ENCODE measurements at regions not wholly inside any gene's neighbourhood (a gene's known extent, or its start where the extent isn't known, plus 50 kb on each side); places are given as distances from the start of the nearest gene placed in this dataset.

- H3K9me3 Mint-ChIP-seq (ENCODE audit: unreplicated experiment) = no peaks in the 10 kb centered on the region
- TF ChIP-seq CTCF (IDR thresholded peaks at IDR 0.05; ENCODE audit: unreplicated experiment) = no peak
Measured at GRCh38 chr19:33910922-33911321, 114.3 kb downstream of the KCTD15 start.

GRCh38 chr19:33914599-33914998 lies 117.9 kb downstream of the KCTD15 start:
- no peak for DNase-seq (ENCODE audit: low spot score)
- no peak for TF ChIP-seq CTCF (IDR thresholded peaks at IDR 0.05; ENCODE audit: unreplicated experiment)
- Mint-ChIP-seq H3K9me3 (ENCODE audit: unreplicated experiment) (no peaks in the 10 kb centered on the region), H3K4me1 (ENCODE audit: unreplicated experiment) (peaks cover 5% of the 10 kb centered on the region), H3K4me3 (ENCODE audit: unreplicated experiment) (no peak overlapping the region), H3K36me3 (ENCODE audit: low read depth, unreplicated experiment) (peaks cover 24% of the 10 kb centered on the region), H3K27ac (ENCODE audit: unreplicated experiment) (no peak overlapping the region), H3K27me3 (ENCODE audit: unreplicated experiment) (peaks cover 4% of the 10 kb centered on the region)

More at GRCh38 chr19:33910922-33911321, 114.3 kb downstream of the KCTD15 start:
- Mint-ChIP-seq H3K4me3 (ENCODE audit: unreplicated experiment) (peak overlapping the region; percentile 63), H3K27ac (ENCODE audit: unreplicated experiment) (no peak overlapping the region), H3K4me1 (ENCODE audit: unreplicated experiment) (peaks cover 19% of the 10 kb centered on the region), H3K36me3 (ENCODE audit: low read depth, unreplicated experiment) (peaks cover 36% of the 10 kb centered on the region), H3K27me3 (ENCODE audit: unreplicated experiment) (peaks cover 11% of the 10 kb centered on the region)
- no peak for DNase-seq (ENCODE audit: low spot score)

- no peak for DNase-seq (ENCODE audit: low spot score)
- no peaks in the 10 kb centered on the region for H3K9me3 Mint-ChIP-seq (ENCODE audit: unreplicated experiment)
- H3K4me1 Mint-ChIP-seq (ENCODE audit: unreplicated experiment) = peaks cover 3% of the 10 kb centered on the region
- peaks cover 4% of the 10 kb centered on the region for H3K27me3 Mint-ChIP-seq (ENCODE audit: unreplicated experiment)
- H3K27ac Mint-ChIP-seq (ENCODE audit: unreplicated experiment) = no peak overlapping the region
- no peak overlapping the region for H3K4me3 Mint-ChIP-seq (ENCODE audit: unreplicated experiment)
- H3K36me3 Mint-ChIP-seq (ENCODE audit: low read depth, unreplicated experiment) = peaks cover 12% of the 10 kb centered on the region
- TF ChIP-seq CTCF (IDR thresholded peaks at IDR 0.05; ENCODE audit: unreplicated experiment) = no peak
Measured at GRCh38 chr19:33916792-33917191, 120.1 kb downstream of the KCTD15 start.

GRCh38 chr19:33919291-33919690 lies 122.6 kb downstream of the KCTD15 start:
- no peaks in the 10 kb centered on the region for H3K9me3 Mint-ChIP-seq (ENCODE audit: unreplicated experiment)
- H3K27me3 Mint-ChIP-seq (ENCODE audit: unreplicated experiment) = peaks cover 1% of the 10 kb centered on the region
- no peak overlapping the region for H3K4me3 Mint-ChIP-seq (ENCODE audit: unreplicated experiment)
- H3K4me1 Mint-ChIP-seq (ENCODE audit: unreplicated experiment) = peaks cover under 1% of the 10 kb centered on the region
- no peak for DNase-seq (ENCODE audit: low spot score)
- TF ChIP-seq CTCF (IDR thresholded peaks at IDR 0.05; ENCODE audit: unreplicated experiment) = no peak
- no peak overlapping the region for H3K27ac Mint-ChIP-seq (ENCODE audit: unreplicated experiment)
- peaks cover 5% of the 10 kb centered on the region for H3K36me3 Mint-ChIP-seq (ENCODE audit: low read depth, unreplicated experiment)

- Mint-ChIP-seq H3K4me3 (ENCODE audit: unreplicated experiment) (no peak overlapping the region), H3K36me3 (ENCODE audit: low read depth, unreplicated experiment) (peaks cover 5% of the 10 kb centered on the region), H3K27me3 (ENCODE audit: unreplicated experiment) (no peaks in the 10 kb centered on the region), H3K4me1 (ENCODE audit: unreplicated experiment) (no peaks in the 10 kb centered on the region), H3K27ac (ENCODE audit: unreplicated experiment) (no peak overlapping the region), H3K9me3 (ENCODE audit: unreplicated experiment) (no peaks in the 10 kb centered on the region)
- no peak for TF ChIP-seq CTCF (IDR thresholded peaks at IDR 0.05; ENCODE audit: unreplicated experiment)
- DNase-seq (ENCODE audit: low spot score) = no peak
Measured at GRCh38 chr19:33921165-33921564, 124.5 kb downstream of the KCTD15 start.
